ENCODE measurements at regions not wholly inside any gene's neighbourhood (a gene's known extent, or its start where the extent isn't known, plus 50 kb on each side); places are given as distances from the start of the nearest gene placed in this dataset.

DNA sequence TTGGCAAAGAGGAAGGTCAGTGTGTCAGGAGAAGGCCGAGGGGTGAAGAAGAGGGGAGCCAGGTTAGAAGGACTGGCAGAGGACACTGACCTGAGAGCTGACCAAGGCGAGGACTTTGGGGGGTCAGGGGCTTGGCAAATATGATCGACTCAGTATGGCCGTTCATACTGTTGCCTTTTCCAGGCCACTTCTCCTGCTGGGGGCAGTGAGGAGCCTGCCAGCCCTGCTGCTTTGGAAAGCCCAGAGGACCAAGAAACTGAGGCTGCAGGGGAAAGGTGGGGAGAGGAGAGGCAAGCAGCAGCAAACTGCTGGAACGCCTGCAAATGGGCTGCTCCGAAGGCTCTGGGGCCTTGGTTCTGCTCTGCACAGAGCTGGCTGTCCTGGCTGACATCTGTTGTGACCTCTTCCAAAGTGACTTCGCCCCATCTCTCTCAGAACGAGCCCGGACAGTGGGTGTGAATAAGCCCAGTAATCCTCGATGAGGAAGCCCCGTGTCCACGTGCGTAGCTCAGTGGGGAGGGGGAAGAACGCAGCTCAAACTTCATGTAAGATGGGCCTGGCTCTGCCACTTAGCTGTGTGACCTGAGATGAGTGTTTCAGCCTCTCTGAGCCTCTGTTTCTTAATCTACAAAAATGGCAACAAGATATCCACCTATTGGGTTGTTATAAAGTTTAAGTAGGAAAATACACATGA lies 111.3 kb downstream of the SALL1 start:
- Histone ChIP-seq H2BK5ac (ENCODE audit: low read depth, low read length) (no peak overlapping the region), H2BK20ac (ENCODE audit: low read length) (no peak overlapping the region), H3K18ac (ENCODE audit: extremely low read depth, low read length) (no peak overlapping the region), H3K23me2 (ENCODE audit: low read depth, low read length) (no peaks in the 10 kb centered on the region; the same call in 1 of the 2 replicates), H3K36me3 (ENCODE audit: control insufficient read depth in 2 of 4, insufficient read depth in 4 of 4, low read length in 3 of 4) (no peaks in the 10 kb centered on the region), H2AFZ (ENCODE audit: low read length) (peak overlapping the region; percentile 63; the same call in 1 of the 2 replicates), H3K79me2 (ENCODE audit: control insufficient read depth in 1 of 2, insufficient read depth in 2 of 2, low read length in 2 of 2) (no peaks in the 10 kb centered on the region), H3K4me2 (ENCODE audit: insufficient read depth in 1 of 2, low read depth in 2 of 2, low read length in 2 of 2) (no peak overlapping the region), H3K56ac (replicated peaks; ENCODE audit: insufficient read length, low read depth, low read length) (no peak overlapping the region), H3K14ac (ENCODE audit: insufficient read length) (no peak overlapping the region), H3K9ac (replicated peaks in 1 of 4; ENCODE audit: extremely low read depth in 1 of 4, low read depth in 3 of 4, low read length in 3 of 4) (no peak overlapping the region), H3K4me3 (ENCODE audit: extremely low read depth in 1 of 4, insufficient read depth in 2 of 4, low read depth in 3 of 4, low read length in 4 of 4) (no peak overlapping the region), H3K27me3 (replicated peaks in 1 of 4; ENCODE audit: control insufficient read depth in 3 of 4, extremely low read depth in 1 of 4, insufficient read depth in 3 of 4, low read length in 3 of 4) (peaks cover 0 to 3% (median 0%) of the 10 kb centered on the region in 4 experiments; a peak in 1 of 7 replicates), H4K8ac (ENCODE audit: extremely low read depth, insufficient read depth, low read length) (no peak overlapping the region), H2AK5ac (ENCODE audit: low read depth, low read length) (no peak overlapping the region), H3K9me3 (ENCODE audit: insufficient read depth in 2 of 2, low read depth in 1 of 2, low read length in 1 of 2) (no peaks in the 10 kb centered on the region), H3K27ac (ENCODE audit: low read depth, low read length) (no peak overlapping the region), H3K4me1 (replicated peaks in 1 of 4; ENCODE audit: control insufficient read depth in 3 of 4, insufficient read depth in 4 of 4, low read length in 3 of 4) (peaks cover 0 to 4% (median 3%) of the 10 kb centered on the region in 4 experiments; a peak in 4 of 7 replicates), H3K4ac (replicated peaks; ENCODE audit: insufficient read length, low read depth, low read length) (no peak overlapping the region), H4K20me1 (replicated peaks in 1 of 2; ENCODE audit: control insufficient read depth in 1 of 2, insufficient read depth in 2 of 2, low read length in 2 of 2) (no peaks in the 10 kb centered on the region), H2BK12ac (ENCODE audit: low read depth, low read length) (no peak overlapping the region), H3K79me1 (ENCODE audit: low read depth, low read length) (no peaks in the 10 kb centered on the region), H4K5ac (ENCODE audit: insufficient read length, low read depth, low read length) (no peak overlapping the region), H2BK120ac (replicated peaks; ENCODE audit: low read depth, low read length) (no peak overlapping the region), H4K91ac (replicated peaks; ENCODE audit: insufficient read length, low read length) (no peak overlapping the region), H2BK15ac (ENCODE audit: low read length) (no peak overlapping the region; the same call in 1 of the 2 replicates), H3K23ac (ENCODE audit: insufficient read length) (no peak overlapping the region)
- 86% methylated on average over 13 of the region's 14 CpGs; no CpG with 5 or more reads in 1 of the 2 experiments for WGBS, 2 experiments (ENCODE audit: extremely low coverage in 1 of 2, insufficient coverage in 1 of 2, insufficient read length in 1 of 2, insufficient replicate concordance in 2 of 2, low coverage in 1 of 2, low lambda C conversion rate in 2 of 2, missing lambda C conversion rate in 1 of 2)
- peak; percentile 33 to 48 for TF ChIP-seq RAD21 (IDR thresholded peaks at IDR 0.05 in 1 of 2, conservative IDR thresholded peaks at IDR 0.05 in 1 of 2; ENCODE audit: low read depth in 2 of 2, low read length in 2 of 2)
- TF ChIP-seq, protein P1, sequence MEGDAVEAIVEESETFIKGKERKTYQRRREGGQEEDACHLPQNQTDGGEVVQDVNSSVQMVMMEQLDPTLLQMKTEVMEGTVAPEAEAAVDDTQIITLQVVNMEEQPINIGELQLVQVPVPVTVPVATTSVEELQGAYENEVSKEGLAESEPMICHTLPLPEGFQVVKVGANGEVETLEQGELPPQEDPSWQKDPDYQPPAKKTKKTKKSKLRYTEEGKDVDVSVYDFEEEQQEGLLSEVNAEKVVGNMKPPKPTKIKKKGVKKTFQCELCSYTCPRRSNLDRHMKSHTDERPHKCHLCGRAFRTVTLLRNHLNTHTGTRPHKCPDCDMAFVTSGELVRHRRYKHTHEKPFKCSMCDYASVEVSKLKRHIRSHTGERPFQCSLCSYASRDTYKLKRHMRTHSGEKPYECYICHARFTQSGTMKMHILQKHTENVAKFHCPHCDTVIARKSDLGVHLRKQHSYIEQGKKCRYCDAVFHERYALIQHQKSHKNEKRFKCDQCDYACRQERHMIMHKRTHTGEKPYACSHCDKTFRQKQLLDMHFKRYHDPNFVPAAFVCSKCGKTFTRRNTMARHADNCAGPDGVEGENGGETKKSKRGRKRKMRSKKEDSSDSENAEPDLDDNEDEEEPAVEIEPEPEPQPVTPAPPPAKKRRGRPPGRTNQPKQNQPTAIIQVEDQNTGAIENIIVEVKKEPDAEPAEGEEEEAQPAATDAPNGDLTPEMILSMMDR (IDR thresholded peaks at IDR 0.05; ENCODE audit: control extremely low read depth in 1 of 3, insufficient read depth in 1 of 3, low read depth in 1 of 3, low read length in 3 of 3) = peak; percentile 17 to 37 (median 31); a peak in 3 of 4 replicates
- no peak for TF ChIP-seq EGR1 (IDR thresholded peaks at IDR 0.05; ENCODE audit: borderline replicate concordance, low read depth, low read length)
- no peak for DNase-seq (ENCODE audit: low read depth in 1 of 2, low spot score in 2 of 2)
- CTCF ChIA-PET (ENCODE audit: partially characterized antibody) = interaction anchor here (0.9 to 2.5 kb wide), 2 partner anchors 10 to 58 kb away, joined by 3 to 10 read pairs; no protein-coding TSS in a partner anchor
- POLR2A ChIA-PET (ENCODE audit: partially characterized antibody) = no interaction called here
- FAIRE-seq = no peak
